ENCODE measurements at regions not wholly inside any gene's neighbourhood (a gene's known extent, or its start where the extent isn't known, plus 50 kb on each side); places are given as distances from the start of the nearest gene placed in this dataset.
A peak's percentile ranks its signal among the peaks of the same experiment; 100 is the strongest.

DNA sequence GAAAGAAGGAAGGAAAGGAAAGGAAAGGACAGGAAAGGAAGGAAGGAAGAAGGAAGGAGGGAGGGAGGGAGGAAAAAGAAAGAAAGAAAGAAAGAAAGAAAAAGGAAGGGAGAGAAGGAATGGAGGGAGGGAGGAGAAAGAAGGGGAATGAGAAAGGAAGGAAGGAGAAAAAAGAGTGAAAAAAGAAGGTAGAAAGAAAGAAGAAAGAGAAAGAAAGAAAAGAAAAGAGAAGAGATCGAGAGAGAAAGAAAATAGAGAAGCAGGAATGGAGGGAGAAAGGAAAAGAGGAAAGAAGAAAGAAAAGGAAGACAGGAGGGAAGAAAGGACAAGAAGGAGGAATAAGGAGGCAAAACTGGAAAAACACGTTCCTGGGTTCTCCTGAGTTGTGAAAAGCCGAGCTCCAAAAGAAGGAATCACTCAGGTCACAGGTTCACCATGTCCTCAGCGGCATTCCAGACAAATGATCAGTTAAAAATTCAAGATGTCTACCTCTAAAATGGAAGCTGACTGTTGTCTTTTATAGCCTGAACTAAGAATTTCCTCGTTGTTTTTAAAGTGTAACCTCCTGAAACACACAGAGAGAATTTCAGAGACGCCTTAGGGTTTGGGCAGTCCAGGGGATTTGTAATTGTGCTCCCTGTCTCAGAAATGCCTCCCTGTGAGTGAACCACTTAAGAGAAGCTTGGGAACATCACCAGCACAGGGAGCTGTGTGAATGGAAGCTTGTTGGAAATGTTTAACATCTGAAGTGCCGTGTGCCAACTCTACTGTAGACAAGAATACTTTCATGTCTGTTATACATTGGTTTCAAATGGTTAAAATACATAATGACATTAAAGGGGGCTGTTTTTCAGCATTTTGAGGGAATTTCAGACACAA is 80.7 kb downstream of the INHBA start:
- POLR2A ChIA-PET (ENCODE audit: low non-redundant PET), result no interaction called here
- TF ChIP-seq, protein P1, sequence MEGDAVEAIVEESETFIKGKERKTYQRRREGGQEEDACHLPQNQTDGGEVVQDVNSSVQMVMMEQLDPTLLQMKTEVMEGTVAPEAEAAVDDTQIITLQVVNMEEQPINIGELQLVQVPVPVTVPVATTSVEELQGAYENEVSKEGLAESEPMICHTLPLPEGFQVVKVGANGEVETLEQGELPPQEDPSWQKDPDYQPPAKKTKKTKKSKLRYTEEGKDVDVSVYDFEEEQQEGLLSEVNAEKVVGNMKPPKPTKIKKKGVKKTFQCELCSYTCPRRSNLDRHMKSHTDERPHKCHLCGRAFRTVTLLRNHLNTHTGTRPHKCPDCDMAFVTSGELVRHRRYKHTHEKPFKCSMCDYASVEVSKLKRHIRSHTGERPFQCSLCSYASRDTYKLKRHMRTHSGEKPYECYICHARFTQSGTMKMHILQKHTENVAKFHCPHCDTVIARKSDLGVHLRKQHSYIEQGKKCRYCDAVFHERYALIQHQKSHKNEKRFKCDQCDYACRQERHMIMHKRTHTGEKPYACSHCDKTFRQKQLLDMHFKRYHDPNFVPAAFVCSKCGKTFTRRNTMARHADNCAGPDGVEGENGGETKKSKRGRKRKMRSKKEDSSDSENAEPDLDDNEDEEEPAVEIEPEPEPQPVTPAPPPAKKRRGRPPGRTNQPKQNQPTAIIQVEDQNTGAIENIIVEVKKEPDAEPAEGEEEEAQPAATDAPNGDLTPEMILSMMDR (conservative IDR thresholded peaks at IDR 0.05; ENCODE audit: low read depth), result no peak
- no peak overlapping the region for H3K27ac ChIP-seq
- CTCF ChIA-PET, result no interaction called here
- DNase-seq (ENCODE audit: low spot score), result peak; percentile 24

DNA sequence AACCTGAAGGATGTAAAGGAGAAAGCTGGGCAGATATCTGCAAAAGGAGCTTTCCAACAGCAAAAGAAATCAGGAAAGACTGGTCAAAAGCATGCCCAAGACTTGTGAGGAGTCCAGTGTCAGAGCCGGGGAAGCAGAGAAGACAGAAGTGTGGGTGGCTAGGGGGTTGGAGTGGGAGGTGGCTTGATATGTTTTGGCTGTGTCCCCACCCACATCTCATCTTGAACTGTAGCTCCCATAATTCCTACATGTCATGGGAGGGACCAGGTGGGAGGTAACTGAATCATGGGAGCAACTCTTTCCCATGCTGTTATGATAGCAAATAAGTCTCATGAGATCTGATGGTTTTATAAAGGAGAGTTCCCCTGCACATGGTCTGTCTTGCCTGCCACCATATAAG is 84.9 kb downstream of the INHBA start:
- CTCF ChIA-PET, result interaction anchor here (0.5 kb wide), 1 partner anchor 95 kb away, joined by 7 read pairs; no protein-coding TSS in a partner anchor
- POLR2A ChIA-PET (ENCODE audit: low non-redundant PET), result no interaction called here
- H3K27ac ChIP-seq, result no peak overlapping the region
- no peak for DNase-seq (ENCODE audit: low spot score)
- TF ChIP-seq, protein P1 (conservative IDR thresholded peaks at IDR 0.05; ENCODE audit: low read depth), result no peak

- DNase-seq (ENCODE audit: low spot score), result no peak
- ChIA-PET CTCF (no interaction called here), POLR2A (ENCODE audit: low non-redundant PET) (no interaction called here)
- no peak overlapping the region for H3K27ac ChIP-seq
- TF ChIP-seq, protein P1 (conservative IDR thresholded peaks at IDR 0.05; ENCODE audit: low read depth), result no peak
Measured at GRCh38 chr7:41612798-41613197, 90.1 kb downstream of the INHBA start.

- ChIA-PET CTCF (no interaction called here), POLR2A (ENCODE audit: low non-redundant PET) (no interaction called here)
- DNase-seq (ENCODE audit: low spot score), result no peak
- TF ChIP-seq, protein P1 (conservative IDR thresholded peaks at IDR 0.05; ENCODE audit: low read depth), result no peak
- no peak overlapping the region for H3K27ac ChIP-seq
Measured at GRCh38 chr7:41612386-41612785, 90.5 kb downstream of the INHBA start.

DNA sequence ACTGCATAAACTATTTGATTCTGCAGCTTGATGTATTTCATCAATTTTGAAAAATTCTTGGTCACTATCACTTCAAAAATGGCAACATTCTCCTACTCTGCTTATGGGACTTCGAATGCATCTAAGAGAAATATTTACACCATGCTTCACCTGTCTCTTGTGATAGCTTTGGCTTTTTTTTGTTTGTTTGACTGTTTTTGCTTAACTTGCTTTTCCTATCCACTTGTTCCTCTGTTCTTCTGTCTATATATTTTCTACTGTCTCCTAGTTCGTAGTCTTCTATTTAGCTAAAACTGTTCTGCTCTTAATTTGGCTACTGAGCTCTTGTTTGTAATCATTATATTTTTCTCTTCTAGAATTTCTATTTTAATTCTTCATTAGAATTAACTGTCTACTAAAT is 94.4 kb downstream of the INHBA start:
- DNase-seq (ENCODE audit: low spot score), result no peak
- TF ChIP-seq, protein P1 (conservative IDR thresholded peaks at IDR 0.05; ENCODE audit: low read depth), result no peak
- POLR2A ChIA-PET (ENCODE audit: low non-redundant PET), result no interaction called here
- CTCF ChIA-PET, result interaction anchor here (0.6 kb wide), 1 partner anchor 149 kb away, joined by 4 read pairs; no protein-coding TSS in a partner anchor
- H3K27ac ChIP-seq, result no peak overlapping the region

DNA sequence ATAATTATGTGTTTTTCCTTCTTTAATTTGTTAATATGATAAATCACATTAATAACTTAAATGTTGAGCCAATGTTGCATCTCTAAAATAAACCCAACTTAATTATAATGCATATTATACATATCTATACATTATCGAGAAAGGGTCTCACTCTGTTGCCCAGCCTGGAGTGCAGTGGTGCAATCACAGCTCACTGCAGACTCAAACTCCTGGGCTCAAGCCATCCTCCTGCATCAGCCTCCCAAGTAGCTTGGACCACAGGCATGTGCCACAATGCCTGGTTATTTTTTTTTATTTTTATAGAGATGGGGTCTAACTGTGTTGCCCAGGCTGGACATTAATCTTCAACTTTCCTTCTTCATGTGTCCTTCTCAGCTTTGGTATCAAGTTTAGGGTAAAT is 98.9 kb downstream of the INHBA start:
- H3K27ac ChIP-seq, result no peak overlapping the region
- POLR2A ChIA-PET (ENCODE audit: low non-redundant PET), result no interaction called here
- CTCF ChIA-PET, result no interaction called here
- DNase-seq (ENCODE audit: low spot score), result no peak
- TF ChIP-seq, protein P1 (conservative IDR thresholded peaks at IDR 0.05; ENCODE audit: low read depth), result no peak
